Loucy (cell line): ENCODE measurements at regions not wholly inside any gene's neighbourhood (a gene's known extent, or its start where the extent isn't known, plus 50 kb on each side); places are given as distances from the start of the nearest gene placed in this dataset.

Experiments
- H2AFZ ChIP-seq: fragments of 200-600 bp; sonication (generic); 2 replicates; pipeline ENCODE4 v1.6.0; 2016; ENCODE audit warnings: antibody characterized with exemption, mild to moderate bottlenecking, low read length, moderate library complexity
- H3F3A ChIP-seq: fragments of 200-600 bp; 2 replicates; pipeline ENCODE4 v1.6.0; 2016; ENCODE audit warnings: antibody characterized with exemption, low read depth, mild to moderate bottlenecking
- H3K27me3 ChIP-seq: fragments of 200-600 bp; sonication (generic); 2 replicates; pipeline ENCODE4 v1.6.1; 2014; ENCODE audit warnings: low read length, mild to moderate bottlenecking; ENCODE audit not compliant: insufficient read depth, poor library complexity, severe bottlenecking
- H3K36me3 ChIP-seq: fragments of 200-600 bp; sonication (generic); 2 replicates; pipeline ENCODE4 v1.6.1; 2016; ENCODE audit warnings: low read length; ENCODE audit not compliant: insufficient read depth
- H3K4me1 ChIP-seq: fragments of 200-600 bp; sonication (generic); 2 replicates; pipeline ENCODE4 v1.5.1; 2014; ENCODE audit warnings: low read length, mild to moderate bottlenecking; ENCODE audit not compliant: insufficient read depth, poor library complexity, severe bottlenecking
- H3K4me2 ChIP-seq: fragments of 200-600 bp; sonication (generic); 2 replicates; pipeline ENCODE4 v1.6.0; 2014; ENCODE audit warnings: antibody characterized with exemption, low read length, low read depth, mild to moderate bottlenecking; ENCODE audit not compliant: poor library complexity, severe bottlenecking
- H3K4me3 ChIP-seq: fragments of 200-600 bp; sonication (generic); 2 replicates; pipeline ENCODE4 v1.5.1; 2014; ENCODE audit warnings: low read length, mild to moderate bottlenecking, mixed read lengths; ENCODE audit not compliant: poor library complexity, severe bottlenecking
- H3K79me2 ChIP-seq: fragments of 200-600 bp; sonication (generic); 2 replicates; pipeline ENCODE4 v1.6.1; 2014; ENCODE audit warnings: low read length; ENCODE audit not compliant: insufficient read depth
- H3K9ac ChIP-seq: fragments of 200-600 bp; sonication (generic); 2 replicates; pipeline ENCODE4 v1.6.0; 2014; ENCODE audit warnings: mild to moderate bottlenecking, low read depth, low read length, moderate library complexity; ENCODE audit not compliant: poor library complexity, severe bottlenecking
- H3K9me2 ChIP-seq: fragments of 200-600 bp; sonication (generic); replicated peaks from 2 replicates; pipeline ENCODE4 v1.6.1; 2016; ENCODE audit warnings: low read depth, low read length, mixed read lengths
- H3K9me3 ChIP-seq: fragments of 200-600 bp; sonication (generic); 2 replicates; pipeline ENCODE4 v1.6.1; 2014; ENCODE audit warnings: mild to moderate bottlenecking, antibody characterized with exemption, low read length, low read depth; ENCODE audit not compliant: insufficient read depth
- H4K20me1 ChIP-seq: fragments of 200-600 bp; sonication (generic); 2 replicates; pipeline ENCODE4 v1.6.0; 2014; ENCODE audit warnings: antibody characterized with exemption, low read length, mild to moderate bottlenecking; ENCODE audit not compliant: insufficient read depth, poor library complexity, severe bottlenecking
- EZH2phosphoT487 ChIP-seq: fragments of 200-600 bp; IDR thresholded peaks from 2 replicates; pipeline ENCODE4 v1.6.1; 2018; ENCODE audit warnings: antibody characterized with exemption, mild to moderate bottlenecking, moderate library complexity, borderline replicate concordance
- TF ChIP-seq, protein P1 (sequence below): fragments of 200-600 bp; sonication (generic); conservative IDR thresholded peaks from 2 replicates; pipeline ENCODE4 v1.5.1; 2014; ENCODE audit warnings: mild to moderate bottlenecking, antibody characterized with exemption, low read length

DNA sequence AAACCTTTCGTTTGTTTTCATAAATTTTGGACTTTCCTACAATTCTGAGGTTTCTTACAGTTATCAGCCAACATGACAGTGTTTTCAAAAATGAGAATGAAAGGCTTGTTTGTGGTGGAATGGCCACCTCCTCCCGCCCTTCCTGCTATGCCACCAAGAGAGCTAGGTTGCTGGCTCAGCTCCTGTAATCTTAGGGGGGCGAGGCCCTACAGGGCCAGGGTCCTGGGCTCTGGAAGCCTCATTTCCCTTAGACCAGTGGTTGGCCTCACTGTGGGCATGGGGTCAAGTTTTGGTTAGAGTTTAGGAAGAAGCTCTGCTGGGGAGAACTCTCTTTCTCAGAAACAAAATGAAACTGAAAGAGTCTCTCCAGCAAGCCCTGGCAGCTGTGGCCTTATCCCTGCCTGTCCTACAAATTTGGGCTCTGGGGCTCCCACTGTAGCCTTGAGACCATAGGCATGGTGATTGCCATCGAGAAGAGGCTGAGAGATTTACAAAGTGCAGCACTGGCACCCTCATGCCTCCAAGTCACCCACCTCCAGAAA, 66.2 kb downstream of the IRX1 start:
- Histone ChIP-seq H3K9ac (no peak overlapping the region), H4K20me1 (no peaks in the 10 kb centered on the region), H3K36me3 (no peaks in the 10 kb centered on the region), H3K4me3 (peak overlapping the region; percentile 31), H3K9me3 (no peaks in the 10 kb centered on the region; the same call in 1 of the 2 replicates), H2AFZ (peak overlapping the region; percentile 56), H3K27me3 (no peaks in the 10 kb centered on the region), H3K9me2 (no peaks in the 10 kb centered on the region), H3K79me2 (no peaks in the 10 kb centered on the region), H3K4me2 (peak overlapping the region; percentile 50), H3F3A (no peaks in the 10 kb centered on the region), H3K4me1 (no peaks in the 10 kb centered on the region)
- TF ChIP-seq, protein P1, sequence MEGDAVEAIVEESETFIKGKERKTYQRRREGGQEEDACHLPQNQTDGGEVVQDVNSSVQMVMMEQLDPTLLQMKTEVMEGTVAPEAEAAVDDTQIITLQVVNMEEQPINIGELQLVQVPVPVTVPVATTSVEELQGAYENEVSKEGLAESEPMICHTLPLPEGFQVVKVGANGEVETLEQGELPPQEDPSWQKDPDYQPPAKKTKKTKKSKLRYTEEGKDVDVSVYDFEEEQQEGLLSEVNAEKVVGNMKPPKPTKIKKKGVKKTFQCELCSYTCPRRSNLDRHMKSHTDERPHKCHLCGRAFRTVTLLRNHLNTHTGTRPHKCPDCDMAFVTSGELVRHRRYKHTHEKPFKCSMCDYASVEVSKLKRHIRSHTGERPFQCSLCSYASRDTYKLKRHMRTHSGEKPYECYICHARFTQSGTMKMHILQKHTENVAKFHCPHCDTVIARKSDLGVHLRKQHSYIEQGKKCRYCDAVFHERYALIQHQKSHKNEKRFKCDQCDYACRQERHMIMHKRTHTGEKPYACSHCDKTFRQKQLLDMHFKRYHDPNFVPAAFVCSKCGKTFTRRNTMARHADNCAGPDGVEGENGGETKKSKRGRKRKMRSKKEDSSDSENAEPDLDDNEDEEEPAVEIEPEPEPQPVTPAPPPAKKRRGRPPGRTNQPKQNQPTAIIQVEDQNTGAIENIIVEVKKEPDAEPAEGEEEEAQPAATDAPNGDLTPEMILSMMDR: no peak
- no peak for TF ChIP-seq EZH2phosphoT487

DNA sequence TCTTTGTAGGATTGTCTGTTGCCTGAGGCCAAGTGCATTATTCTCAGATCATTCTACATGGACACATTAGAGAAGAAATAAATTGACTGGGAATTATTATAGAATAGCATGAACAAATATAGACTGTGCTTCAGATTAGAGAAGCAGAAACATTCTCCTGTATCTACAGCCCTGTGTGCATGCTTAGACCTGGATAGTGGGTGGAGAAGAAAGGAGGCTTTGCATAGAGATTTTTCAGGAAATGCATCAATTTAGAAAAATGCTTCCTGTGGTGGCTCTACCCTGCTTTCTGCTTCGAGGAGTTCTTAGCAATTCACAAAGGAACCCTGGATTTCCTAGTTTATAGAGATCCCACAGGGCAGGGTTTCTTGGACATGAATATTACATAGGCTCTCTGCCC, 66.7 kb downstream of the IRX1 start:
- Histone ChIP-seq H3K4me2 (peak overlapping the region; percentile 50), H2AFZ (peak overlapping the region; percentile 56), H3F3A (no peaks in the 10 kb centered on the region), H3K9ac (no peak overlapping the region), H3K79me2 (no peaks in the 10 kb centered on the region), H3K4me1 (no peaks in the 10 kb centered on the region), H3K27me3 (no peaks in the 10 kb centered on the region), H4K20me1 (no peaks in the 10 kb centered on the region), H3K4me3 (no peak overlapping the region), H3K9me3 (no peaks in the 10 kb centered on the region; the same call in 1 of the 2 replicates), H3K9me2 (no peaks in the 10 kb centered on the region), H3K36me3 (no peaks in the 10 kb centered on the region)
- TF ChIP-seq EZH2phosphoT487: no peak
- TF ChIP-seq, protein P1: no peak

DNA sequence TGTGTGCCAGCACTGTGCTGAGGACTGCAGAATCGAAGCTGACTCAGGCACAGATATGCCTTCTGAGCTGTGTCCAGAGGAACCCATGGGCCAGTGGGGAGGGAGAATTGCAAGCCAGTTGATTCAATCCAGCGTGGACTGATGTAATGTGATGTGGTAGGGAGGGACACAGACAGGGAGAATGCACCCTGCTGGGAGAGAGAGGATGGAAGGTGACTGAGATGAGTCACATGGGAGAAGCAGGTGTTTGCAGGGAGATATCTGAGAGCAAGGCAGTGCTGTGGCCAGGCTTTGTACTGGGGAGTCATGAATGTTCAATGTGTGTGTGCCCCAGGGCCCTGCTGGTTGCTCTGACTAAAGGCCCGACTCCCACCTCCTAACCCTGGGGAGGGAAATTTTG, 75.7 kb downstream of the IRX1 start:
- no peaks in the 10 kb centered on the region for H3F3A ChIP-seq
- H3K9me2 ChIP-seq: no peaks in the 10 kb centered on the region
- no peak for TF ChIP-seq EZH2phosphoT487
- TF ChIP-seq, protein P1: no peak
- no peak overlapping the region for H3K9ac ChIP-seq
- no peaks in the 10 kb centered on the region for H3K36me3 ChIP-seq
- no peak overlapping the region for H3K4me2 ChIP-seq
- no peaks in the 10 kb centered on the region for H3K27me3 ChIP-seq
- H3K4me1 ChIP-seq: no peaks in the 10 kb centered on the region
- no peaks in the 10 kb centered on the region for H4K20me1 ChIP-seq
- no peak overlapping the region for H2AFZ ChIP-seq
- H3K9me3 ChIP-seq: peaks cover under 1% of the 10 kb centered on the region; the same call in 1 of the 2 replicates
- H3K79me2 ChIP-seq: no peaks in the 10 kb centered on the region
- no peak overlapping the region for H3K4me3 ChIP-seq
